A673 (cell line): ENCODE measurements at regions not wholly inside any gene's neighbourhood (a gene's known extent, or its start where the extent isn't known, plus 50 kb on each side); places are given as distances from the start of the nearest gene placed in this dataset.

Experiments
- BruUV-seq: library from RNA; stranded (reverse); fragments of 400-500 nt; replicated peaks from 2 replicates; lab custom pipeline; 2021; lab: Mats Ljungman, UMichigan
- CTCF ChIA-PET: fragments of 300-600 bp; sonication (Branson Sonifier 250); formaldehyde crosslinking; loops from one replicate; lab custom pipeline; 2022; ENCODE audit warnings: antibody characterized with exemption; lab: Charles Lee
- POLR2A ChIA-PET: fragments of 300-600 bp; sonication (Branson Sonifier 250); formaldehyde crosslinking; loops from one replicate; lab custom pipeline; 2022; ENCODE audit warnings: antibody characterized with exemption; ENCODE audit not compliant: low non-redundant PET; lab: Charles Lee
- DNase-seq: peaks from one replicate; pipeline ENCODE4 v3.0.0-alpha.2; 2015; ENCODE audit warnings: low spot score
- H3K27ac ChIP-seq: fragments of 200-600 bp; sonication (generic); 2 replicates; pipeline ENCODE4 v1.5.1; 2016; ENCODE audit warnings: mixed run types, low read depth, mild to moderate bottlenecking, mixed read lengths, antibody characterized with exemption, low read length; ENCODE audit not compliant: poor library complexity, severe bottlenecking
- H3K27me3 ChIP-seq: fragments of 200-600 bp; sonication (generic); replicated peaks from 2 replicates; pipeline ENCODE4 v1.6.1; 2017; ENCODE audit warnings: mixed run types, low read depth, mild to moderate bottlenecking, mixed read lengths, antibody characterized with exemption, low read length; ENCODE audit not compliant: insufficient read depth, poor library complexity
- H3K36me3 ChIP-seq: fragments of 200-600 bp; sonication (generic); 2 replicates; pipeline ENCODE4 v1.6.1; 2016; ENCODE audit warnings: mixed run types, mild to moderate bottlenecking, mixed read lengths, antibody characterized with exemption, low read length; ENCODE audit not compliant: insufficient read depth, poor library complexity, severe bottlenecking
- H3K4me1 ChIP-seq: fragments of 200-600 bp; sonication (generic); 2 replicates; pipeline ENCODE4 v1.6.1; 2017; ENCODE audit warnings: mixed run types, mild to moderate bottlenecking, mixed read lengths, antibody characterized with exemption, low read length; ENCODE audit not compliant: insufficient read depth, poor library complexity, severe bottlenecking
- H3K4me3 ChIP-seq: fragments of 200-600 bp; sonication (generic); 2 replicates; pipeline ENCODE4 v1.5.1; 2016; ENCODE audit warnings: low read depth, mixed run types, mild to moderate bottlenecking, mixed read lengths, low read length; ENCODE audit not compliant: poor library complexity, severe bottlenecking
- H3K9me3 ChIP-seq: fragments of 200-600 bp; sonication (generic); 2 replicates; pipeline ENCODE4 v1.6.1; 2016; ENCODE audit warnings: mixed run types, low read depth, mild to moderate bottlenecking, mixed read lengths, antibody characterized with exemption, low read length; ENCODE audit not compliant: poor library complexity, severe bottlenecking
- EZH2 ChIP-seq: fragments of 200-600 bp; sonication (generic); IDR thresholded peaks from 2 replicates; pipeline ENCODE4 v1.6.1; 2017; ENCODE audit warnings: borderline replicate concordance, low read depth, mild to moderate bottlenecking, mixed read lengths, antibody characterized with exemption, low read length; ENCODE audit not compliant: poor library complexity, severe bottlenecking
- intact Hi-C: fragments of 100-400 bp; cut with micrococcal nuclease; formaldehyde crosslinking; loops from one replicate; pipeline ENCODE4 v1.10.0; 2022; ENCODE audit not compliant: unreplicated experiment
- TF ChIP-seq, protein P1 (sequence below): fragments of 300-800, 200-600 bp; sonication (generic); conservative IDR thresholded peaks from 2 replicates; pipeline ENCODE4 v1.5.1; 2017; ENCODE audit warnings: low read depth, mild to moderate bottlenecking, antibody characterized with exemption, low read length, moderate library complexity, mixed read lengths

DNA sequence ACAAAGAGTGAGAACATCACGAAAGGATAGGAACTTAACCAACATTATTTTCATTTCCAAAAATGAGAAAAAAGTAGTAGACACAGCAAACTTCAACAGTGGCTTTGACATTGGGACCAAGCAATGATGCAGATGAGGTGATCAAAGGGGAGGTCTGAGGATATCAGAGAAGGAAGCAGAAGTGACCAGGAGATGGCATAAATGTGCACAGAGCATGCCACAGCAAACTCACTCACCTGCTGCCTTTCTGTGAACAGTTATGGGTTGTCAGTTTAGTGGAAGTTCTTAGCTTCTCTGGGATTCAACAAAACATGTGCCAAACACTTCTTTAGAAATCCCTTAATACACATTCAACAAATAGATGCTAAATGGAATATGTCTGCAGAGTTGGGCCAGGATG is 290.1 kb downstream of the PLPP3 start:
- Histone ChIP-seq H3K9me3 (no peaks in the 10 kb centered on the region), H3K4me1 (no peaks in the 10 kb centered on the region), H3K36me3 (no peaks in the 10 kb centered on the region), H3K27me3 (no peaks in the 10 kb centered on the region), H3K27ac (no peak overlapping the region), H3K4me3 (no peak overlapping the region)
- ChIA-PET CTCF (no interaction called here), POLR2A (no interaction called here)
- no peak for TF ChIP-seq EZH2
- TF ChIP-seq, protein P1, sequence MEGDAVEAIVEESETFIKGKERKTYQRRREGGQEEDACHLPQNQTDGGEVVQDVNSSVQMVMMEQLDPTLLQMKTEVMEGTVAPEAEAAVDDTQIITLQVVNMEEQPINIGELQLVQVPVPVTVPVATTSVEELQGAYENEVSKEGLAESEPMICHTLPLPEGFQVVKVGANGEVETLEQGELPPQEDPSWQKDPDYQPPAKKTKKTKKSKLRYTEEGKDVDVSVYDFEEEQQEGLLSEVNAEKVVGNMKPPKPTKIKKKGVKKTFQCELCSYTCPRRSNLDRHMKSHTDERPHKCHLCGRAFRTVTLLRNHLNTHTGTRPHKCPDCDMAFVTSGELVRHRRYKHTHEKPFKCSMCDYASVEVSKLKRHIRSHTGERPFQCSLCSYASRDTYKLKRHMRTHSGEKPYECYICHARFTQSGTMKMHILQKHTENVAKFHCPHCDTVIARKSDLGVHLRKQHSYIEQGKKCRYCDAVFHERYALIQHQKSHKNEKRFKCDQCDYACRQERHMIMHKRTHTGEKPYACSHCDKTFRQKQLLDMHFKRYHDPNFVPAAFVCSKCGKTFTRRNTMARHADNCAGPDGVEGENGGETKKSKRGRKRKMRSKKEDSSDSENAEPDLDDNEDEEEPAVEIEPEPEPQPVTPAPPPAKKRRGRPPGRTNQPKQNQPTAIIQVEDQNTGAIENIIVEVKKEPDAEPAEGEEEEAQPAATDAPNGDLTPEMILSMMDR: no peak
- no TSS peak for BruUV-seq
- intact Hi-C loops: no loop called here
- no peak for DNase-seq

DNA sequence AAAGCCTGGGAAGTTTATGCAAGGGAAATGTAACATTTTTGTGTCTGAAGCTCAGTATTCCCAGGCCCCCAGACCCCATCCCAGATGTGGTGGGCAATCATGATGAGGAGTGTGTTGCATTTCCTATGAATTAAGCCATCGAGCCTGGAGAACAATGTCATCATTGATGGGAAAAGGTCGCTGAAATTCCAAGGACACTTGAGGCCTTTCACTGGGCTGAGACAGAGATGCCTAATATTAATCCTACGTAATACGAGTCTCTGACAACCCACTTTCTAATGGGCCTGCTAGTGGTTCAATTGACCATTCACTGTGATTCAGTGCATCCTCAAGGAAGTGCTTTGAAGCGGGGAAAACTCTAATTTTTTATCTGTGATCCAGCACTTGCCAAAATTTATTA is 291.6 kb downstream of the PLPP3 start:
- ChIA-PET CTCF (no interaction called here), POLR2A (no interaction called here)
- no TSS peak for BruUV-seq
- TF ChIP-seq EZH2: no peak
- TF ChIP-seq, protein P1: no peak
- H3K27me3 ChIP-seq: no peaks in the 10 kb centered on the region
- H3K36me3 ChIP-seq: no peaks in the 10 kb centered on the region
- H3K27ac ChIP-seq: no peak overlapping the region
- no peak overlapping the region for H3K4me3 ChIP-seq
- no peaks in the 10 kb centered on the region for H3K4me1 ChIP-seq
- intact Hi-C loops: no loop called here
- no peaks in the 10 kb centered on the region for H3K9me3 ChIP-seq
- DNase-seq: no peak

DNA sequence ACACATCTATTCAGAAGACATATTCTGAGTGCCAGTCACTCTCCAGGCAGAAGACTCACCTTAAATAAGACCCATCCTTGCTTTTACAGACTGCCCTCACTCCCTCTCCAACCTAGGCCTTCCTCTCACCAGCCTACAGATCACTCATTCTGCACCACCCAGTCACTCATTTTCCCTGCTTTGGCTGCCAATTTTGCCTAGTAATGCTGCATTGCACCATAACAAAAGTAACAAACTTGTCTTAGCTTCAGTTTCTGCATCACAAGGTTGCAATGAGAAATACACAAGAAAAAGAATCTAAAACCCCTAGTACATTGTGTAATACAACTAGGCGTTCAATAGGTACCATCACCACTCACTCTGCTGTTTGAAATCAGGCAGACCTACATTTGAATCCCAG is 292.4 kb downstream of the PLPP3 start:
- intact Hi-C loops: no loop called here
- Histone ChIP-seq H3K4me3 (no peak overlapping the region), H3K4me1 (no peaks in the 10 kb centered on the region), H3K36me3 (no peaks in the 10 kb centered on the region), H3K9me3 (no peaks in the 10 kb centered on the region), H3K27ac (no peak overlapping the region), H3K27me3 (no peaks in the 10 kb centered on the region)
- DNase-seq: no peak
- ChIA-PET POLR2A (no interaction called here), CTCF (no interaction called here)
- TF ChIP-seq, protein P1: no peak
- TF ChIP-seq EZH2: no peak
- BruUV-seq: no TSS peak
